Left forelimb (tissue), 1 donor: ENCODE measurements at regions not wholly inside any gene's neighbourhood (a gene's known extent, or its start where the extent isn't known, plus 50 kb on each side); places are given as distances from the start of the nearest gene placed in this dataset.

ENCODE experiments used
- DNase-seq: peaks from one replicate; pipeline ENCODE4 v3.0.0-alpha.2; 2018; ENCODE audit warnings: low spot score

- DNase-seq = no peak
These were observed 57.4 kb downstream of the IGLL1 start for GRCh38 chr22:23522623-23523251.

GRCh38 chr22:23521441-23522113 lies 58.5 kb downstream of the IGLL1 start:
- DNase-seq = peak; percentile 91

- no peak for DNase-seq
These were observed 59.1 kb downstream of the IGLL1 start for GRCh38 chr22:23520863-23521440.

DNA sequence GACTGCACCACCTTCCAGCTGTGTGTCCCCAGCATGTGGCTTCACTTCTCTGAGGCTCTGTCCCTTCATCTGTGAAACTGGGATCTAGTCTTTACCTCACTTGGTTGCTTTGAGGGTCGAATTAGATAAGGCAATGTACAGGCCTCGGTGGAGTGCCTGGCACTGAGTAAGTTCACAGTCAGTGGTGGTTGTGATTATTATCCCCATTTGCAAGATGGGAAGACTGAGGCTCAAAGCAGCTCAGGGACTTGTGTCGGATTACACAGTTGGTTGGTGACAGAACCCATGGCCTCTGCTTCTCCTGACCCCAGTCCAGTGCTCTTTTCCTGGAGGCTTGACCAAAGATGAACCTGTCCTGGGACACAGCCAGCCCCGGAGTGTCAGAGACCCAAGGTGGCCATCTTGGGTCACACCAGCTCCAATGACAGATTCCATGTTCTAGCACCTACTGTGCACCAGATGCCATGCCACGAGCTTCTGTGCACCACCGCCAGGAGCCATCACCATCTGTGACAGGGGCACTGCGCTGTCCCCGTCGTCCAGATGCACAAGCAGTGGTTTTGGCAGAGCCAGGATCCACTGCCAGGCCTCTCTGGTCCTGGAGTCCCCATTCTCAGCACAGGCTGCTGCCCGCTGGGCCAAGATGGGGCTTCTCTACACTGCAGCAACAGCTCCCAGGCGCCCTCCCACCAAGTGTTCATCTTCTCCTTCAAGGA lies 60.5 kb downstream of the IGLL1 start:
- no peak for DNase-seq

- DNase-seq = no peak
These were observed 61.5 kb downstream of the IGLL1 start for GRCh38 chr22:23518376-23519187.

DNA sequence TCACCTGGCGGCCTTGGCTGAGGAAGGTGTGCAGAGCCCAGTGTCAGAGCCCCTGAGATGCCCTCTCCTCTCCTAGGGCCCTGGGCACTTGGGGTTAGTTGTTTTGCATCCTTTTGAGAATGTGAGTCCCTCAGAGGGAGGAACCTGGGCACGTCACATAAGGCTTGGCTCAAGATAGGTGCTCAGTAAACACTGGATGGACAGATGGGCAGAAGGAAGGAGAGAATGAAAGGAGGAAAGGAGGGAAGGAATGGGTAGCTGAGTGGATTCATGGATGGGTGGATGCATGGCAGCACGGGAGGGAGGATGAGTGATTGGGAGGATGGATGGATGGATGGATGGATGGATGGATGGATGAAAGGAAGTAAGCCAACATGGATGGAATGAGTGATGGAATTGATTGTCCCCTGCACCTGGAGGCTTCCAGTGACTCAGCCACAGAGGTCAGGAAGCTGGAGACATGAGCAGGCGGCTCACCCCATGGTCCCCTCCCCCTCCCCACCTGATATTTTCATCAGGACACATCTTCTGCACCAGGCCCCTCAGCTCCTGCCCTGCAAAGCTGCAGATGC lies 62.2 kb downstream of the IGLL1 start:
- DNase-seq = no peak

DNA sequence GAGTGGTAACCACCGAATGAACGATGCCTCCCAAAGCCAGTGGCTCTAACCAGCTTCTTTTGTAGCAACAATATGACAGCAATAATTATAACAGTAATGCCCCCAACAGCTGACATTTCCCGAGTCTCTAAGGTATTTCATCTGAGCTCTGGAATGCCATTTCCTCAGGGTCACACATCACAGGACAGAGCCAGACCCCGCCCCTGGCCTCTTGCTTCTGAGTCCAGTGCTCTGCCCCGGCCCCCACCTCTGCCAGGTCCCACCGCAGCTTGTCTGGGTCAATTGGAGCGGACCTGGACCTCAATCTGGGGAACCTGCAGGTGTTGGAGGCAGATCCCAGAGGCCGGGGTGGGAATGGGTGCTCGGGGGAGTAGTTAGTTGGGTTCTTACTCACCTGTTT lies 63.8 kb downstream of the IGLL1 start:
- DNase-seq = no peak

DNA sequence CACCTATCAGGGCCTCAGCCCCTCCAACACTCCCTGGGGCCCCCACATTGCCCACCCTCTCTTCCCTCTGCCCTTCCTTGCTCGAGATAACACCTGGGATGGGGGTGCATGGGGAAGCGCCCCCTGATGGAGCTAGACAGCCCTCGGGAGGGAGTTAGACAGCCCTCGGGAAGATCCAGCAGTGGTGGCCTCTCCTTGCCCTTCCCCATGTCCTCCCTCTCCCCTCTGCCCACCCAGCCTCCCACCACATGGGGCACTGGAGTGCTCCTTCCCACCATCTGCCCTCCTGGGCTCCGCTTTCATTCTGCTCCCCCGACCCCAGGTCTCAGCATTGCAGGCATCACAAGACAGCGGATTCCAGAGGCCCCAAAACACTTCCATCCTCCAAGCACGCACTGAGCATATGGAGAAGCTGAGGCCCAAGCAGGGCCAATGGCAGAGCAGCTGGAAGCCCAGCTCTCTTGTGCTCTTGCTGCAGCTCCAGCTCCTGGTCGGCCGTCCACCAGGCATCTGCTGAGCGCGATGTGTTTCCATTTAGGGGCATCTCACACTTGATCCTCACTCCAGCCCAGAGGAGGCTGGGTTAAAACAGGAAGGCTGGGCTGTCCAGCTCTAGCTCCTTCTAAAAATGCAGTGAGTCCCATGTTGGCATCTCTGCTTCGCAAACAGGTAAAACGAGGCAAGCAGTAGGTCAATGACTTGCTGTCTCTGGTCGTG lies 65.6 kb downstream of the IGLL1 start:
- DNase-seq = no peak

DNA sequence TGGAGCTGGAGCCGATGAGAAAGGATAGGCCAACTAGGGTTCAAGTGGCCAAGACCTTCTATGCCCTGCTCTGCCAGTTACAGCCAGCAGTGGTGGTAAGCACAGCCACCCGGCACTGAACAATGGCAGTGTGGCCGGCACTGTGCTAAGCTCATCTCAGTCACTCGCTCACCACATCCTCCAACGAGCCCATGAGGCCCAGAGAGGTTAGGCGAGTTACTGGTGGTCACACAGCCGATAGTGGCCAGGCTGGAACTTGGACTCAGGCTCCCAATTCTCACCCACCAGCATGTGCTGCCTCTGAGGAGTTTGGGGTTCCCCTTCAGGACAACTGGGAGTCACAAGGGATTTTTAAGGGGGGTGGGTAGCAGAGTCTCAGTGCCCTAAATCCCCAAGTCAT lies 66.4 kb downstream of the IGLL1 start:
- DNase-seq = no peak

DNA sequence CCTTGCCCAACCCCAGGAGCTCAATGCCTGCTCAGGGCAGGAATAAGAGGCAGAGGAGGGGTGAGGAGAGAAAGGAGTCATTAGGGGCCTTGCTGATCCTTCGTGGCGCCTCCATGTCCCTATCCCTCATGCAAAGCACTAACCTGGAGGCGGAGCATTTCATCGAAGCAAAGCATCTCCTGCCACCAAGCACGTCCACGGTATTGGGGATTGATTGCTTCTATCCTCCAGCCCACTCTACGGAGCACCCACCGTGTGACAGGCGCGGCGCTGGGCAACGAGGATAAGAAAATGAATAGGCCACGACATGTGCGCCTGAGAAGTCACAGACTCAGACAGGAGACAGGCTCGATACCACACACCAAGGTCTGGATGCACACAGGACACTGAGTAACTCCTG lies 67.0 kb downstream of the IGLL1 start:
- DNase-seq = no peak

DNA sequence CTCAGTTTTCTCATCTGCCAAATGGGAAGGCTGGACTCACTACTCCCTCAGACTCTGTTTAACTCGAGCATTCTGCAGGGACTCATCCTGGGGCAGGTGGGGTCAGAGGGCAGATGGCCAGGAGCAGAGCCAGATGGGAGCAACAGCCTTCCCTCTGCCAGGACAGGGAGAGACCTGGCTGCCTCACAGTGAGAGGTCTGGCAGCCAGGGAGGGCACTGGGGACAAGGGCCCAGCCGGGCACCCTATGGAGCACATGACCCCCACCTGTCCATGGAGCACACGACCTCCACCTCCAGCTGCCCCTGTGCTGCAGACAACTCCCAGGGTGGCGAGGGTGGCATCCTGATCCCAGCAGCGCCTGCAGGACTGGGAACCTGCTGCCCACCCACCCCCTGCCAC lies 67.4 kb downstream of the IGLL1 start:
- no peak for DNase-seq

DNA sequence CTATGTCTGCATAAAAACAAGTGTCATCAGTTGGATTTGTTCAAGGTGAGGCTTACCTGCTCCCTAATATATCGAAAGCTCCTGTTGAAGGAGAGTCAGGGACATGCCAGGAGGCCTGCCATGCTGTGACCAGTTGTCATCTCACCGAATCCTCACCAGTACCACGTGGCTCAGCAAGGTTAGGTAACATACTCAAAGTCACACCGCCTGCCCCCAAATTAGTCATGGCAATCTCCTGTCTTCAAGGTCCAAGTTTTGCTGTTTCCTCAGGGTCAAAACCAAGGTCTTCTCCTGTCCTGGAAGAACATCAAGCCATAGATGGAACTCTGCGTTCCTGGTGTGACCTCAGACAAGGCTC lies 67.8 kb downstream of the IGLL1 start:
- no peak for DNase-seq

- DNase-seq = no peak
These were observed 68.3 kb downstream of the IGLL1 start for GRCh38 chr22:23511627-23512347.

DNA sequence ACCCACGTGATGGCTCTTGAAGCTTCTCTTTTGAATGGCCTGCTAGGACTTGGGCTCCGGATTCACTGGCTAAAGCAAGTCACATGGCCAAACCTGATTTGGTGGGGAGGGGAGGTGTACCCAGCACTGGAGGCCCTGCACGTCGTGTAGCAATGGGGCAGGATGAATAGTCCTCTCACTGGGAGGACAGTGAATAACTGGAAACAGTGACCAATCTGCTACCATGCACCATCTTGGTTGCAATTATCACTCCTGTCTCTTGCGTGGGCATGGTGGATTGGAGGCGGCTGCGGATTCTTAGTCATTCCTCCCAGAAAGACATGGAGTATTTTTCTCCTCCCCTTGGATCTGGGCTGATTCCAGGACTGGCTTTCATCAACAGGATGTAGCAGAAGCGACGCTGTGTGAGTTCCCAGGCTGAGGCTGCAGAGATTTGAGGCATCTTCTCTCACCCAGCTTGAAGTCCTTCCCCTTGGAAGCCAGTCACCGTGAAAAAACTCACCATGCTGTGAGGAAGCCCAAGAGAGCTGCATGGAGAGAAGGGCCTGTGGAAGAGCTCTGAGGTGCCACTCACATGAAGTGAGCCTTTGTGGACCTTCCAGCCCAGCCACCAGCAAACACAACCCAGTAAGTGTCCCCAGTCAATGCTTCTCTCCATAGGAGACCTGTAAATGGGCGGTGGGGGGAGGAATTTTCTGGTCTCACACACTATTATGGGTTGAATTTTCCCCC lies 70.4 kb downstream of the IGLL1 start:
- no peak for DNase-seq

- no peak for DNase-seq
These were observed 75.6 kb downstream of the IGLL1 start for GRCh38 chr22:23504516-23504915.

DNA sequence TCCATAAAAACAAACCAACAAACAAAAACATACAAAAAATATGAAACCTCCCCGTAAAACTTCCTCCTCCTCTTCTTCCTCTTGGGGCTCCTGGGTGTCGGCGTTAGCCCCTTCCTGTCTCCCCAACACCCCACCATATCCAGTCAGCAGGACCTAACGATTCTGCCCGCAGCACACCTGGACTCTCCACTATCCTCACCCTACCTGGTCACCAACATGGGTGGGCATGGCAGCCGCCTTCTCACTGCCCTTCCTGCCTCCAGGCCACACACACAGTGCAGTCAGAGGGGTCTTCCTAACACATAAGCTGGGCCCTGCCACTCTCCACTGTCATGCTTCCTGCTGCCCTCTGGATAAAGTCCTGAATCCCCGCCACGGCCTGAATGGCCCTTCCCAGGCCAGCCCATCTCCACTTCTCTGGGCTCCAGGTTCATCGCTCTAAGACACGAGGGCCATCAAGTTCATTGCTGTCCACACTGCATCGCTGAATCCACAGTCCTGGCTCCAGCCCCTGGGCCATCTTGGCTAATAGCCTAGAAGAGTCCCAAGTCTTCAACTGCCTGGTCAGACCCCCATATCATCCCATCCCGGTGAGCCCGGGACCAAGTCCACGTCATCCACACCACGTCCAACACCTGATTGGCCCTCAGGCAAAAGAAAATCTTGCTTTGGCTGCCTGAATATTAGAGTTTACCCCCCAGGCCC lies 76.2 kb downstream of the IGLL1 start:
- no peak for DNase-seq

- no peak for DNase-seq
These were observed 76.9 kb downstream of the IGLL1 start for GRCh38 chr22:23503142-23503541.

- DNase-seq = no peak
These were observed 78.4 kb downstream of the IGLL1 start for GRCh38 chr22:23501708-23502107.

- DNase-seq = no peak
These were observed 78.8 kb downstream of the IGLL1 start for GRCh38 chr22:23501261-23501619.
